ENCODE measurements at regions not wholly inside any gene's neighbourhood (a gene's known extent, or its start where the extent isn't known, plus 50 kb on each side); places are given as distances from the start of the nearest gene placed in this dataset.

DNA sequence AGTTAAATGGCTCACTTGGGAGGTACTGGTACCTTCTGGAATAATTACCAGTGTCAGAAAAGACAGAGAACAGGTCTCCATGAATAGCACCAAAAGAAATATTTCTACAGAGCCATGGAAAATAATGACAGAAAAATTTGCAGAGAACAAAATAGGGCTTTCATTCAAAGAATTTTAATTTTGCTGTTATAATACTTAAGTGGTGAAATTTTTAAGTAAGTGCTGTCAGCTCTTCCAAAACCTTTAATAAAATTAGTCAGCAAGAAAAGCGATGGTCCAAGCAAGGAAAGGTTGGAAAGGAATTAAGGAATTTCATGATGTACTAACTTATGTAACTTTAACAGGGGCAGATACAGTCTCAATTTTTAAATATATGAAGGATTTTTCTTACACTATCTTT lies 359.2 kb downstream of the NR2F1-AS1 start:
- CTCF ChIA-PET, result no interaction called here
- Mint-ChIP-seq H3K4me3 (no peak overlapping the region), H3K9me3 (ENCODE audit: insufficient read depth) (no peaks in the 10 kb centered on the region), H3K27ac (no peak overlapping the region), H3K27me3 (no peaks in the 10 kb centered on the region), H3K4me1 (no peaks in the 10 kb centered on the region)
- intact Hi-C loops (cut with micrococcal nuclease), result no loop called here
- H3K9ac ChIP-seq (ENCODE audit: low read length), result no peak overlapping the region
- no peaks in the 10 kb centered on the region for H3K79me2 ChIP-seq (ENCODE audit: control insufficient read depth, insufficient read depth, low read length)
- H3K27ac ChIP-seq (ENCODE audit: low read length in 2 of 2), result no peak overlapping the region
- H3K4me2 ChIP-seq (replicated peaks; ENCODE audit: low read depth, low read length, poor library complexity, severe bottlenecking), result no peak overlapping the region
- H3K4me1 ChIP-seq (ENCODE audit: control insufficient read depth in 2 of 2, insufficient read depth in 2 of 2, low read length in 2 of 2), result no peaks in the 10 kb centered on the region
- DNase-seq (no peak), ATAC-seq (ENCODE audit: low read depth) (no peak)
- POLR2A ChIA-PET, result no interaction called here
- no peak overlapping the region for H3K4me3 ChIP-seq (ENCODE audit: control extremely low read depth in 1 of 5, extremely low read depth in 1 of 5, insufficient read depth in 1 of 5, low read depth in 2 of 5, low read length in 4 of 5)
- H3K9me3 ChIP-seq (ENCODE audit: control extremely low read depth in 1 of 3, control insufficient read depth in 2 of 3, insufficient read depth in 1 of 3, low read length in 2 of 3), result peaks cover 0 to 4% (median 0%) of the 10 kb centered on the region in 3 donors
- no peaks in the 10 kb centered on the region for H3K27me3 ChIP-seq (replicated peaks in 1 of 4; ENCODE audit: control extremely low read depth in 1 of 4, control insufficient read depth in 3 of 4, insufficient read depth in 4 of 4, low read length in 3 of 4)
- H2AFZ ChIP-seq (ENCODE audit: insufficient read depth, low read depth, low read length, poor library complexity, severe bottlenecking), result no peak overlapping the region
- H3K36me3 ChIP-seq (replicated peaks in 1 of 2; ENCODE audit: control extremely low read depth in 1 of 2, control insufficient read depth in 1 of 2, extremely low read depth in 1 of 2, insufficient read depth in 2 of 2, low read length in 1 of 2), result no peaks in the 10 kb centered on the region
- H4K20me1 ChIP-seq (ENCODE audit: control insufficient read depth, insufficient read depth, low read length, poor library complexity, severe bottlenecking), result no peaks in the 10 kb centered on the region
- TF ChIP-seq, protein P1, sequence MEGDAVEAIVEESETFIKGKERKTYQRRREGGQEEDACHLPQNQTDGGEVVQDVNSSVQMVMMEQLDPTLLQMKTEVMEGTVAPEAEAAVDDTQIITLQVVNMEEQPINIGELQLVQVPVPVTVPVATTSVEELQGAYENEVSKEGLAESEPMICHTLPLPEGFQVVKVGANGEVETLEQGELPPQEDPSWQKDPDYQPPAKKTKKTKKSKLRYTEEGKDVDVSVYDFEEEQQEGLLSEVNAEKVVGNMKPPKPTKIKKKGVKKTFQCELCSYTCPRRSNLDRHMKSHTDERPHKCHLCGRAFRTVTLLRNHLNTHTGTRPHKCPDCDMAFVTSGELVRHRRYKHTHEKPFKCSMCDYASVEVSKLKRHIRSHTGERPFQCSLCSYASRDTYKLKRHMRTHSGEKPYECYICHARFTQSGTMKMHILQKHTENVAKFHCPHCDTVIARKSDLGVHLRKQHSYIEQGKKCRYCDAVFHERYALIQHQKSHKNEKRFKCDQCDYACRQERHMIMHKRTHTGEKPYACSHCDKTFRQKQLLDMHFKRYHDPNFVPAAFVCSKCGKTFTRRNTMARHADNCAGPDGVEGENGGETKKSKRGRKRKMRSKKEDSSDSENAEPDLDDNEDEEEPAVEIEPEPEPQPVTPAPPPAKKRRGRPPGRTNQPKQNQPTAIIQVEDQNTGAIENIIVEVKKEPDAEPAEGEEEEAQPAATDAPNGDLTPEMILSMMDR (IDR thresholded peaks at IDR 0.05), result no peak
- no peak for TF ChIP-seq EZH2 (IDR thresholded peaks at IDR 0.05; ENCODE audit: borderline replicate concordance, insufficient read depth, low read depth, low read length, poor library complexity, severe bottlenecking)
- WGBS (ENCODE audit: insufficient coverage), result no CpG with 5 or more reads among the region's 1 CpG

DNA sequence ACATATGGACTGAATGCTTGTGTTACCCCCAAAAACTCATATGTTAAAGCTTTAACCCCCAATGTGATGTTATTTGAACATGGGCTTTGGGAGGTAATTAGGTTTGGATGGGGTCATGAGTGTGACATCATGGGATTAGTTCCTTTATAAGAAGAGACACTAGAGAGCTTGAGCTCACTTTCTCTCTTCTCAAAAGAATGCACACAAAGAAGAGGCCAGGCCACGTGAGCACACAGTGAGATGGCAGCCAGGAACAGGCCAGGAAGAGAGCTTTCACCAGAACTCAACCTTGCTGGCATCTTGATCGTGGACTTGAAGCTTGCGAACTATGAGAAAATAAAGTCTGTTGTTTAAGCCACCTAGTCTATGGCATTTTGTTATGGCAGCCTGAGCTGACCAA lies 360.6 kb downstream of the NR2F1-AS1 start:
- intact Hi-C loops (cut with micrococcal nuclease), result no loop called here
- Mint-ChIP-seq H3K27ac (no peak overlapping the region), H3K27me3 (no peaks in the 10 kb centered on the region), H3K9me3 (ENCODE audit: insufficient read depth) (no peaks in the 10 kb centered on the region), H3K4me1 (no peaks in the 10 kb centered on the region), H3K4me3 (no peak overlapping the region)
- no CpG with 5 or more reads among the region's 3 CpGs for WGBS (ENCODE audit: insufficient coverage)
- peaks cover 0 to 4% (median 0%) of the 10 kb centered on the region in 3 donors for H3K9me3 ChIP-seq (ENCODE audit: control extremely low read depth in 1 of 3, control insufficient read depth in 2 of 3, insufficient read depth in 1 of 3, low read length in 2 of 3)
- no peak overlapping the region for H2AFZ ChIP-seq (ENCODE audit: insufficient read depth, low read depth, low read length, poor library complexity, severe bottlenecking)
- H3K4me1 ChIP-seq (ENCODE audit: control insufficient read depth in 2 of 2, insufficient read depth in 2 of 2, low read length in 2 of 2), result no peaks in the 10 kb centered on the region
- no peaks in the 10 kb centered on the region for H3K79me2 ChIP-seq (ENCODE audit: control insufficient read depth, insufficient read depth, low read length)
- no peak overlapping the region for H3K27ac ChIP-seq (ENCODE audit: low read length in 2 of 2)
- no peak overlapping the region for H3K4me3 ChIP-seq (ENCODE audit: control extremely low read depth in 1 of 5, extremely low read depth in 1 of 5, insufficient read depth in 1 of 5, low read depth in 2 of 5, low read length in 4 of 5)
- no peaks in the 10 kb centered on the region for H3K36me3 ChIP-seq (replicated peaks in 1 of 2; ENCODE audit: control extremely low read depth in 1 of 2, control insufficient read depth in 1 of 2, extremely low read depth in 1 of 2, insufficient read depth in 2 of 2, low read length in 1 of 2)
- ChIA-PET POLR2A (no interaction called here), CTCF (no interaction called here)
- no peaks in the 10 kb centered on the region for H4K20me1 ChIP-seq (ENCODE audit: control insufficient read depth, insufficient read depth, low read length, poor library complexity, severe bottlenecking)
- DNase-seq, result no peak
- H3K9ac ChIP-seq (ENCODE audit: low read length), result no peak overlapping the region
- TF ChIP-seq, protein P1 (IDR thresholded peaks at IDR 0.05), result no peak
- no peak for TF ChIP-seq EZH2 (IDR thresholded peaks at IDR 0.05; ENCODE audit: borderline replicate concordance, insufficient read depth, low read depth, low read length, poor library complexity, severe bottlenecking)
- H3K4me2 ChIP-seq (replicated peaks; ENCODE audit: low read depth, low read length, poor library complexity, severe bottlenecking), result no peak overlapping the region
- no peaks in the 10 kb centered on the region for H3K27me3 ChIP-seq (replicated peaks in 1 of 4; ENCODE audit: control extremely low read depth in 1 of 4, control insufficient read depth in 3 of 4, insufficient read depth in 4 of 4, low read length in 3 of 4)
- no peak for ATAC-seq (ENCODE audit: low read depth)

Measured in B cell (primary cell).